ENCODE measurements at regions not wholly inside any gene's neighbourhood (a gene's known extent, or its start where the extent isn't known, plus 50 kb on each side); places are given as distances from the start of the nearest gene placed in this dataset.

DNA sequence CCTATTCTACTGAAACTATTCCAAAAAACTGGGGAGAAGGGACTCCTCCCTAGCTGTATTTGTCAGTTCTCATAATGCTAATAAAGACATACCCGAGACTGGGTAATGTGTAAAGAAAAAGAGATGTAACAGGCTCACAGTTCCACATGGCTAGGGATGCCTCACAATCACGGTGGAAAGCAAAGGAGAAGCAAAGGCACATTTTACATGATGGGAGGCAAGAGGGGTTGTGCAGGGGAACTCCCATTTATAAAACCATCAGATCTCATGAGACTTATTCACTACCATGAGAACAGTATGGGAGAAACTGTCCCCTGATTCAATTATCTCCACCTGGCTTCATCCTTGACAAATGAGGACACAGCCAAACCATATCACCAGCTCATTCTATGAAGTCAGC, 111.2 kb upstream of the RIPOR2 start (continued):
- TF ChIP-seq, protein P1, sequence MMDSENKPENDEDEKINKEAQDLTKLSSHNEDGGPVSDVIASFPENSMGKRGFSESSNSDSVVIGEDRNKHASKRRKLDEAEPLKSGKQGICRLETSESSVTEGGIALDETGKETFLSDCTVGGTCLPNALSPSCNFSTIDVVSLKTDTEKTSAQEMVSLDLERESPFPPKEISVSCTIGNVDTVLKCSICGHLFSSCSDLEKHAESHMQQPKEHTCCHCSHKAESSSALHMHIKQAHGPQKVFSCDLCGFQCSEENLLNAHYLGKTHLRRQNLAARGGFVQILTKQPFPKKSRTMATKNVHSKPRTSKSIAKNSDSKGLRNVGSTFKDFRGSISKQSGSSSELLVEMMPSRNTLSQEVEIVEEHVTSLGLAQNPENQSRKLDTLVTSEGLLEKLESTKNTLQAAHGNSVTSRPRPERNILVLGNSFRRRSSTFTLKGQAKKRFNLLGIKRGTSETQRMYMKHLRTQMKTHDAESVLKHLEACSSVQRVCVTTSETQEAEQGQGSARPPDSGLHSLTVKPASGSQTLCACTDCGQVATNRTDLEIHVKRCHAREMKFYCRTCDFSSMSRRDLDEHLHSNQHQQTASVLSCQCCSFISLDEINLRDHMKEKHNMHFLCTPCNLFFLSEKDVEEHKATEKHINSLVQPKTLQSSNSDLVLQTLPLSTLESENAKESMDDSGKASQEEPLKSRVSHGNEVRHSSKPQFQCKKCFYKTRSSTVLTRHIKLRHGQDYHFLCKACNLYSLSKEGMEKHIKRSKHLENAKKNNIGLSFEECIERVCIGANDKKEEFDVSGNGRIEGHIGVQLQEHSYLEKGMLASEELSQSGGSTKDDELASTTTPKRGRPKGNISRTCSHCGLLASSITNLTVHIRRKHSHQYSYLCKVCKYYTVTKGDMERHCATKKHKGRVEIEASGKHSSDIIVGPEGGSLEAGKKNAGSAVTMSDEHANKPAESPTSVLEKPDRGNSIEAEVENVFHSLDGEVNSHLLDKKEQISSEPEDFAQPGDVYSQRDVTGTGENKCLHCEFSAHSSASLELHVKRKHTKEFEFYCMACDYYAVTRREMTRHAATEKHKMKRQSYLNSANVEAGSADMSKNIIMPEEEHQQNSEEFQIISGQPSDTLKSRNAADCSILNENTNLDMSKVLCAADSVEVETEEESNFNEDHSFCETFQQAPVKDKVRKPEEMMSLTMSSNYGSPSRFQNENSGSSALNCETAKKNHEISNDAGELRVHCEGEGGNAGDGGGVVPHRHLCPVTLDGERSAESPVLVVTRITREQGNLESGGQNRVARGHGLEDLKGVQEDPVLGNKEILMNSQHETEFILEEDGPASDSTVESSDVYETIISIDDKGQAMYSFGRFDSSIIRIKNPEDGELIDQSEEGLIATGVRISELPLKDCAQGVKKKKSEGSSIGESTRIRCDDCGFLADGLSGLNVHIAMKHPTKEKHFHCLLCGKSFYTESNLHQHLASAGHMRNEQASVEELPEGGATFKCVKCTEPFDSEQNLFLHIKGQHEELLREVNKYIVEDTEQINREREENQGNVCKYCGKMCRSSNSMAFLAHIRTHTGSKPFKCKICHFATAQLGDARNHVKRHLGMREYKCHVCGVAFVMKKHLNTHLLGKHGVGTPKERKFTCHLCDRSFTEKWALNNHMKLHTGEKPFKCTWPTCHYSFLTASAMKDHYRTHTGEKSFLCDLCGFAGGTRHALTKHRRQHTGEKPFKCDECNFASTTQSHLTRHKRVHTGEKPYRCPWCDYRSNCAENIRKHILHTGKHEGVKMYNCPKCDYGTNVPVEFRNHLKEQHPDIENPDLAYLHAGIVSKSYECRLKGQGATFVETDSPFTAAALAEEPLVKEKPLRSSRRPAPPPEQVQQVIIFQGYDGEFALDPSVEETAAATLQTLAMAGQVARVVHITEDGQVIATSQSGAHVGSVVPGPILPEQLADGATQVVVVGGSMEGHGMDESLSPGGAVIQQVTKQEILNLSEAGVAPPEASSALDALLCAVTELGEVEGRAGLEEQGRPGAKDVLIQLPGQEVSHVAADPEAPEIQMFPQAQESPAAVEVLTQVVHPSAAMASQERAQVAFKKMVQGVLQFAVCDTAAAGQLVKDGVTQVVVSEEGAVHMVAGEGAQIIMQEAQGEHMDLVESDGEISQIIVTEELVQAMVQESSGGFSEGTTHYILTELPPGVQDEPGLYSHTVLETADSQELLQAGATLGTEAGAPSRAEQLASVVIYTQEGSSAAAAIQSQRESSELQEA (CRISPR knock-in tag; IDR thresholded peaks at IDR 0.05; ENCODE audit: not compliant biosample characterization) = no peak
- TF ChIP-seq REST (IDR thresholded peaks at IDR 0.05; ENCODE audit: borderline replicate concordance in 1 of 2, low read depth in 1 of 2, low read length in 2 of 2) (no peak), KLF16 (CRISPR knock-in tag; IDR thresholded peaks at IDR 0.05) (no peak), SRSF1 (optimal IDR thresholded peaks at IDR 0.05; ENCODE audit: low read depth, low read length) (no peak), SALL1 (CRISPR knock-in tag; IDR thresholded peaks at IDR 0.05) (no peak), KDM3A (CRISPR knock-in tag; IDR thresholded peaks at IDR 0.05; ENCODE audit: low read depth) (no peak)
